Esophagus squamous epithelium (tissue), 5 donors: ENCODE measurements at regions not wholly inside any gene's neighbourhood (a gene's known extent, or its start where the extent isn't known, plus 50 kb on each side); places are given as distances from the start of the nearest gene placed in this dataset.
"Not testable (repeated sequence)": the region's sequence is repeated elsewhere in the genome, so short reads cannot be mapped to it uniquely, and the experiment has no call there.

Source experiments
- DNase-seq: peaks from one replicate; lab custom pipeline; 2025; lab: John Stamatoyannopoulos, UW
- H3K27ac ChIP-seq, 4 donors: fragments of 200-600 bp; sonication (generic); one replicate each; pipeline ENCODE4 v1.5.1; 2016 to 2019; ENCODE audit warnings: mild to moderate bottlenecking in 1 of 4
- H3K27me3 ChIP-seq, 4 donors: fragments of 200-600 bp; sonication (generic); 1 replicate in 3 of 4; 2 replicates in 1 of 4; pipeline versions ENCODE4 v1.5.1 to v1.6.0; 2017 to 2021; ENCODE audit warnings: antibody characterized with exemption in 1 of 4
- H3K36me3 ChIP-seq, 3 donors: fragments of 200-600 bp; sonication (generic); one replicate each; pipeline ENCODE4 v1.5.1; 2016 to 2019
- H3K4me1 ChIP-seq, 3 donors: fragments of 200-600 bp; sonication (generic); one replicate each; pipeline ENCODE4 v1.5.1; 2017 to 2019
- H3K4me3 ChIP-seq, 4 donors: fragments of 200-600 bp; sonication (generic); 1 replicate in 3 of 4; 2 replicates in 1 of 4; pipeline ENCODE4 v1.5.1; 2016 to 2019; ENCODE audit warnings: mild to moderate bottlenecking in 2 of 4, moderate library complexity in 1 of 4
- H3K9me3 ChIP-seq, 3 donors: fragments of 200-600 bp; sonication (generic); one replicate each; pipeline ENCODE4 v1.5.1; 2016 to 2019
- POLR2A ChIP-seq, 4 donors: fragments of 450-650 bp; IDR thresholded peaks; one replicate each; pipeline ENCODE4 v1.6.1; 2017; ENCODE audit warnings: antibody characterized with exemption in 4 of 4, mild to moderate bottlenecking in 4 of 4, moderate library complexity in 3 of 4
- WGBS, 2 donors: methylation state at CpG; one replicate each; pipeline ENCODE4 v1.1.5; 2018; 5-methylcytosine and 5-hydroxymethylcytosine counted together
- intact Hi-C: fragments of 100-400 bp; cut with DNase I; formaldehyde crosslinking; loops from one replicate; pipeline ENCODE4 v1.15.0; 2022
- TF ChIP-seq, protein P1 (sequence below), 6 experiments: fragments of 450-650 bp in 4 of 6; fragments of 200-600 bp in 2 of 6; sonication (generic) in 2 of 6; IDR thresholded peaks; one replicate each; pipeline ENCODE4 v1.5.1; 2016 to 2019; ENCODE audit warnings: antibody characterized with exemption in 6 of 6, mild to moderate bottlenecking in 4 of 6, moderate library complexity in 4 of 6
- donor health status: DM: yes; HTN: yes; CAD: no.

DNA sequence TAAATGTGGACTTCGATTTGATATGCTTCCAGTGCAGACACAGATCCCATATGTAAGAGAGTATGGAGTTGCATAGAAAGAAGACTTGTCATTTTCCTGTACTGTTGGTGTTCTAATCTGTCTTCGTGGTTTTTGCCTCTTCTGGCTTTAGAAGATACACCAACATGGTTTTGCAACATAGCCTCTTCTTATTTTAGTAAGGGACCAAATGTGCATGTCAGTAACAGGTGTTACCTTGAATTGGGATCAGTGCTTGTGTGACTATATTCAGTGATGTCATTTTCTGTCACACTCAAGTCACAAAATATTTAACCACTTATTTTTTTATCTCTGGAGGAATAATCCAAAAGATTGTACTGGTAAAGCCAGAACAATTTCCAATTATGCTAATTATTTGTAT lies 140.4 kb downstream of the SNRPN start:
- intact Hi-C loops = no loop called here
- H3K4me3 ChIP-seq = no peak overlapping the region
- WGBS, 2 donors = 46 to 66% methylated on average over 2 of the region's 2 CpGs
- H3K27ac ChIP-seq = no peak overlapping the region
- DNase-seq = no peak
- no peaks in the 10 kb centered on the region for H3K27me3 ChIP-seq
- TF ChIP-seq POLR2A (IDR thresholded peaks at IDR 0.05) = no peak
- TF ChIP-seq, protein P1, sequence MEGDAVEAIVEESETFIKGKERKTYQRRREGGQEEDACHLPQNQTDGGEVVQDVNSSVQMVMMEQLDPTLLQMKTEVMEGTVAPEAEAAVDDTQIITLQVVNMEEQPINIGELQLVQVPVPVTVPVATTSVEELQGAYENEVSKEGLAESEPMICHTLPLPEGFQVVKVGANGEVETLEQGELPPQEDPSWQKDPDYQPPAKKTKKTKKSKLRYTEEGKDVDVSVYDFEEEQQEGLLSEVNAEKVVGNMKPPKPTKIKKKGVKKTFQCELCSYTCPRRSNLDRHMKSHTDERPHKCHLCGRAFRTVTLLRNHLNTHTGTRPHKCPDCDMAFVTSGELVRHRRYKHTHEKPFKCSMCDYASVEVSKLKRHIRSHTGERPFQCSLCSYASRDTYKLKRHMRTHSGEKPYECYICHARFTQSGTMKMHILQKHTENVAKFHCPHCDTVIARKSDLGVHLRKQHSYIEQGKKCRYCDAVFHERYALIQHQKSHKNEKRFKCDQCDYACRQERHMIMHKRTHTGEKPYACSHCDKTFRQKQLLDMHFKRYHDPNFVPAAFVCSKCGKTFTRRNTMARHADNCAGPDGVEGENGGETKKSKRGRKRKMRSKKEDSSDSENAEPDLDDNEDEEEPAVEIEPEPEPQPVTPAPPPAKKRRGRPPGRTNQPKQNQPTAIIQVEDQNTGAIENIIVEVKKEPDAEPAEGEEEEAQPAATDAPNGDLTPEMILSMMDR (IDR thresholded peaks at IDR 0.05) = no peak
- H3K9me3 ChIP-seq = peaks cover 0 to 89% (median 43%) of the 10 kb centered on the region in 3 donors
- peaks cover 4 to 96% (median 9%) of the 10 kb centered on the region in 3 donors for H3K36me3 ChIP-seq
- H3K4me1 ChIP-seq = no peaks in the 10 kb centered on the region

DNA sequence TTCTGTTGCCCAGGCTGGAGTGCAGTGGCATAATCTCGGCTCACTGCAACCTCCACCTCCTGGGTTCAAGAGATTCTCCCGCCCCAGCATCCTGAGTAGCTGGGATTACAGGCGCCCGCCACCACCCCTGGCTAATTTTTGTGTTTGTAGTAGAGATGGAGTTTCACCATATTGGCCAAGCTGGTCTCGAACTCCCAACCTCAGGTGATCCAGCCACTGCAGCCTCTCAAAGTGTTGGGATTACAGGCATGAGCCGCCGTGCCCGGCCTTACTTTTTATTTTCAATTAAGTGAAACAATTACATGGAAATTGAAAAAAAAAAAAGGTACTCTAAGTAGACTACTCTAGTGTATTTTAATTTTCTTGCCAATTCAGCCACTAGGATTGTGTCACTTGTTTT lies 145.2 kb downstream of the SNRPN start:
- not testable (repeated sequence) for H3K27ac ChIP-seq, H3K4me1 ChIP-seq, DNase-seq, H3K4me3 ChIP-seq, H3K27me3 ChIP-seq
- 78 to 85% methylated on average over 6 to 8 of the region's 8 CpGs for WGBS, 2 donors
- intact Hi-C loops = loop anchor here (10.0 kb wide), 1 partner anchor 65 kb away; no protein-coding TSS in a partner anchor
- Histone ChIP-seq H3K9me3 (peaks cover 0 to 83% (median 8%) of the 10 kb centered on the region in 3 donors), H3K36me3 (peaks cover 0 to 96% (median 5%) of the 10 kb centered on the region in 3 donors)

DNA sequence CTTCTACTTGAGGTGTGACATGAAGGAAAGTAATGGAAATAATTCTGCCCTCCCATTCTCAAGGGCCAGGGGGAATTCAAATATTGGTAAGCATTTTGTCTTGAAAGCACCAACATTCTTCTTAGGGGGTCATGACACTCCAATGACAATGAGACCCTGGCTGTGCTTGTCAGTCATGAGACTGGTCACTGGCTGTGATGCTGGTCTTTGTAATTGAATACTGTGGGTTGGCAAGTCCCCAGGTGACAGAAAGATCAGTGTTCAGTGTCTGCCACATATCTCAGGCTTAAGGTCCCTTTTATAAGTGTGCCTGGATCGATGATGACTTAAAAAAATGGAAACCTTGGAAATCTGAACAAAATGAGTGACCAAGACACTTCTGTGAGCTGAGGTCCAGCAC lies 151.4 kb downstream of the SNRPN start:
- intact Hi-C loops = loop anchor here (10.0 kb wide), 1 partner anchor 59 kb away; no protein-coding TSS in a partner anchor
- Histone ChIP-seq H3K27ac (no peak overlapping the region), H3K9me3 (peaks cover 0 to 94% (median 29%) of the 10 kb centered on the region in 3 donors), H3K27me3 (no peaks in the 10 kb centered on the region), H3K4me3 (no peak overlapping the region), H3K36me3 (peaks cover 0 to 100% (median 12%) of the 10 kb centered on the region in 3 donors), H3K4me1 (no peaks in the 10 kb centered on the region)
- no peak for TF ChIP-seq POLR2A (IDR thresholded peaks at IDR 0.05)
- TF ChIP-seq, protein P1 (IDR thresholded peaks at IDR 0.05) = no peak
- no peak for DNase-seq
- WGBS, 2 donors = 50 to 63% methylated on average over 1 of the region's 1 CpG

DNA sequence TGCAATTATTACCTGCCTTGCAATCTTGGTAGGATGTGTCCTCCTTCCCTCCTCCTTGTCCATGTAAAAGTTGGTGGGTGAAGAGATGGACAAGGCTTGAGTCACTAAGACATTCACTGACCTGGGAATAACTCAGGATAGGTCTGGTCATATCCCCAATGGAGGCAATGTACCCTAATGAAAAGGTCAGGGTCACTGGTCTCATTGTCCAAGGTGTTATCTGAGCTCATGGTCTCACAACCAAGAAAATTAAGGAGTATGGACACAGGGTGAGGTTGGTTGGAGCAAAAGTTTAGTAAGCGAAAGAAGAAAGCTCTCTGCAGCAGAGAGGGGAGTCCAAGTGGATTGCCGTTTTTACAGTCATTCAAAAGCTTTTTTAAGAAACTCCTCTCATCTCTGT lies 179.0 kb downstream of the SNRPN start:
- intact Hi-C loops = no loop called here
- Histone ChIP-seq H3K4me3 (no peak overlapping the region), H3K27me3 (peaks cover 0 to 2% (median 0%) of the 10 kb centered on the region in 4 donors), H3K9me3 (peaks cover 0 to 23% (median 21%) of the 10 kb centered on the region in 3 donors), H3K4me1 (no peaks in the 10 kb centered on the region), H3K27ac (no peak overlapping the region), H3K36me3 (no peaks in the 10 kb centered on the region)
- TF ChIP-seq, protein P1 (IDR thresholded peaks at IDR 0.05) = no peak
- TF ChIP-seq POLR2A (IDR thresholded peaks at IDR 0.05) = no peak
- WGBS, 2 donors = 58 to 61% methylated on average over 2 of the region's 2 CpGs
- DNase-seq = no peak

DNA sequence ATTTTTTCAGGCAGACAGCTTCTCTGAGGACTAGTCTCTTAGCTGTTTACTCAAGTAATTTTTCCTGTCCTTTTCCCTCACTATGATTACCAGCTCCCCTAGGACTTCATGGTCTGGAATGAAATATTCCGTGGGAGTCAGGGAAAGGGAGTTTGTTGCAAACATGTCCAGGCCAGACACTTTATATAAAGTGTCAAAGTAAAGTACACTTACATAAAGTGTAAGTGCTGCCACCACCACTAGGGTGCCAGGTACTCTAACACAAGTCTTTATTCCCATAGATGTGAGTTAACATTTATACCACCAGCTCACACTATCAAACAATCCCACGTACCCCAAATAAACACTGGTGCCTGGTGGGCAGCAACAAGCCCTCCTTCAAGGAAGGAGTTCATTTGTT lies 179.8 kb downstream of the SNRPN start:
- no peak for TF ChIP-seq POLR2A (IDR thresholded peaks at IDR 0.05)
- TF ChIP-seq, protein P1 (IDR thresholded peaks at IDR 0.05) = no peak
- intact Hi-C loops = no loop called here
- Histone ChIP-seq H3K4me1 (no peaks in the 10 kb centered on the region), H3K4me3 (no peak overlapping the region), H3K27ac (no peak overlapping the region), H3K36me3 (no peaks in the 10 kb centered on the region), H3K9me3 (peaks cover 0 to 23% (median 22%) of the 10 kb centered on the region in 3 donors), H3K27me3 (peaks cover 0 to 2% (median 0%) of the 10 kb centered on the region in 4 donors)
- DNase-seq = no peak
- WGBS, 2 donors = 40 to 47% methylated on average over 2 of the region's 2 CpGs

DNA sequence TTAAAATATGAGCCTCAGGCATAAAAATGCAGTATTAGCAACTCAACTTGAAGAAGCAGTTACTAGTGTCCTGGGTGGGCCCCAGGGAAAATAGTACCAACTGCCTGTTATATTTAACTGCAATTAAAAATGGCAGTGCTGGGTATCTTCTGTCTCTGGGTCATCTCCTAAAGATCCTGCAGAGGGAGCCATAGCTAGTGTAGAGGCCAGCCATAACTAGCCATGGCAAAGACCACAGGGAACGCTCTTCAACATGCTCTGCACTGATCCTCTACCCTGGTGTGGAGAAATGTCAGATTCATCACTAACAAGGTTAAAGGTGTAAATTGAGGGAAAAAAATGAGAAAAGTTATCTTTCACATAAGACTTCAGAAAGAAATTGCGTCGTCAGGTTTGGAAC lies 181.3 kb downstream of the SNRPN start:
- Histone ChIP-seq H3K4me3 (no peak overlapping the region), H3K36me3 (no peaks in the 10 kb centered on the region), H3K9me3 (peaks cover 0 to 31% (median 25%) of the 10 kb centered on the region in 3 donors), H3K27me3 (peaks cover 0 to 2% (median 0%) of the 10 kb centered on the region in 4 donors), H3K27ac (no peak overlapping the region), H3K4me1 (no peaks in the 10 kb centered on the region)
- DNase-seq = no peak
- intact Hi-C loops = no loop called here
- no peak for TF ChIP-seq POLR2A (IDR thresholded peaks at IDR 0.05)
- TF ChIP-seq, protein P1 (IDR thresholded peaks at IDR 0.05) = no peak
- WGBS, 2 donors = 72 to 84% methylated on average over 3 of the region's 3 CpGs
